HG03108 (cell line): ENCODE measurements at regions not wholly inside any gene's neighbourhood (a gene's known extent, or its start where the extent isn't known, plus 50 kb on each side); places are given as distances from the start of the nearest gene placed in this dataset.

ENCODE experiments used
- ATAC-seq: cut with Tn5 transposase; IDR thresholded peaks from one replicate; pipeline ENCODE4 v1.9.1; 2021; ENCODE audit warnings: moderate library complexity; ENCODE audit not compliant: unreplicated experiment

GRCh38 chr6:42512579-42512978 lies 51.2 kb upstream of the UBR2 start:
- no peak for ATAC-seq

GRCh38 chr6:42511803-42512422 lies 51.9 kb upstream of the UBR2 start:
- ATAC-seq: no peak

GRCh38 chr6:42510795-42511194 lies 53.0 kb upstream of the UBR2 start:
- ATAC-seq: no peak

DNA sequence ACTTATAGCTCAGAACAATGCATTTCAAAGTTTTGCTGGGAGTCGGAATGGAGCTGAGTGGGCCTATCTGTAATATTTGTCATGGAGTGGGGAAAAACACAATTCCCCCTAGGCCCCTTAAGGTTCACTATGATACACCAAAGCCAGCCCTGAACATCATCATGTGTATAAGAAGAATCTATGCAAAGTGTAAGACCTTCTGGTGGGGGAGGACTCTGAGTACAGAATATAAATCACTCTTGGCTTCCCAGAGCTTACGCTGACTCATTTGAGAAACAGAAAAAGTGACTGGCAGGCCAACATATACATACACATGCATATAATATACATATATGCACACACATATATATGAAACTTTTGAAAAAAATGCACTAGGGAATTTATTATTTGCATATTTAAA lies 54.1 kb upstream of the UBR2 start:
- no peak for ATAC-seq

GRCh38 chr6:42509256-42509655 lies 54.6 kb upstream of the UBR2 start:
- ATAC-seq: no peak

GRCh38 chr6:42507901-42508300 lies 55.9 kb upstream of the UBR2 start:
- ATAC-seq: no peak

- ATAC-seq: peak; percentile 49
Measured at GRCh38 chr6:42507195-42507594, 55.5 kb upstream of the TRERF1 start.

GRCh38 chr6:42506070-42506469 lies 54.3 kb upstream of the TRERF1 start:
- ATAC-seq: no peak

- ATAC-seq: no peak
Measured at GRCh38 chr6:42505385-42505718, 53.6 kb upstream of the TRERF1 start.

- ATAC-seq: no peak
Measured at GRCh38 chr6:42503894-42504293, 52.2 kb upstream of the TRERF1 start.

GRCh38 chr6:42502990-42503389 lies 51.3 kb upstream of the TRERF1 start:
- ATAC-seq: no peak

DNA sequence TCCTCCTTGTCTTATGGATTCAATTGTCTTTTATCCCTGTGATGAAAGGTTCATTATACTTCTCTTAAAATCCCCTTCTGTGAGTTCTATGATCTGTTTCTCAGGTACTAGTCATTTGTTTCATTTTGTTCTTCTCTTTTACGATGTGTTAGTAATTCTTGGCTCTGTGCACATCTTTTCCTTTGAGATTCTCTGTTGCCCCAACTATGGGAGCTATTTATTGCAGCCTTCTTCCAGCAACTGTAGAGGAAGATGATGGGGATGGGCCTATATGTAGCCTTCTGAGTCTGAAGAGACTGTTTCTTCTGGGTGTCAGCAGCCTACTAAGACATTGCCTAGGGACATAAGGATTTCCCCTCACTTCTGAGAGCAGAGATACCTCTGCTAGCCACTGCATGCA lies 50.4 kb upstream of the TRERF1 start:
- no peak for ATAC-seq
